GM19397 (cell line): ENCODE measurements at regions not wholly inside any gene's neighbourhood (a gene's known extent, or its start where the extent isn't known, plus 50 kb on each side); places are given as distances from the start of the nearest gene placed in this dataset.

Experiments
- ATAC-seq: cut with Tn5 transposase; IDR thresholded peaks from one replicate; pipeline ENCODE4 v1.9.1; 2021; ENCODE audit warnings: mild to moderate bottlenecking, moderate library complexity; ENCODE audit not compliant: unreplicated experiment

GRCh38 chr20:12020846-12021245, 103.2 kb downstream of the BTBD3 start:
- ATAC-seq, result no peak

- ATAC-seq, result no peak
Measured at GRCh38 chr20:12022126-12022525, 104.4 kb downstream of the BTBD3 start.

- peak; percentile 73 for ATAC-seq
Measured at GRCh38 chr20:12023194-12023795, 105.6 kb downstream of the BTBD3 start.

- no peak for ATAC-seq
Measured at GRCh38 chr20:12028771-12029170, 111.1 kb downstream of the BTBD3 start.

- no peak for ATAC-seq
Measured at GRCh38 chr20:12030470-12030869, 112.8 kb downstream of the BTBD3 start.

- ATAC-seq, result no peak
Measured at GRCh38 chr20:12036142-12036541, 118.4 kb downstream of the BTBD3 start.

- ATAC-seq, result no peak
Measured at GRCh38 chr20:12037521-12037920, 119.8 kb downstream of the BTBD3 start.

- no peak for ATAC-seq
Measured at GRCh38 chr20:12040261-12040660, 122.6 kb downstream of the BTBD3 start.

GRCh38 chr20:12044969-12045368, 127.3 kb downstream of the BTBD3 start:
- ATAC-seq, result no peak

- ATAC-seq, result no peak
Measured at GRCh38 chr20:12047838-12048432, 130.2 kb downstream of the BTBD3 start.

- no peak for ATAC-seq
Measured at GRCh38 chr20:12049125-12049524, 131.4 kb downstream of the BTBD3 start.

GRCh38 chr20:12051206-12052163, 133.8 kb downstream of the BTBD3 start:
- ATAC-seq, result no peak

- no peak for ATAC-seq
Measured at GRCh38 chr20:12053353-12053752, 135.7 kb downstream of the BTBD3 start.

GRCh38 chr20:12054556-12054955, 136.9 kb downstream of the BTBD3 start:
- no peak for ATAC-seq

- ATAC-seq, result no peak
Measured at GRCh38 chr20:12055161-12055560, 137.5 kb downstream of the BTBD3 start.

GRCh38 chr20:12056839-12057238, 139.1 kb downstream of the BTBD3 start:
- ATAC-seq, result no peak

GRCh38 chr20:12057778-12058177, 140.1 kb downstream of the BTBD3 start:
- ATAC-seq, result no peak

GRCh38 chr20:12058216-12058615, 140.5 kb downstream of the BTBD3 start:
- no peak for ATAC-seq

GRCh38 chr20:12061466-12061865, 143.8 kb downstream of the BTBD3 start:
- no peak for ATAC-seq

- ATAC-seq, result no peak
Measured at GRCh38 chr20:12063106-12063684, 145.5 kb downstream of the BTBD3 start.

- ATAC-seq, result no peak
Measured at GRCh38 chr20:12064540-12064939, 146.8 kb downstream of the BTBD3 start.
